Stimulated activated CD4-positive, alpha-beta T cell treated with anti-CD3 and anti-CD28 coated beads, Interleukin-4, amount 100 ng/mL, for 4 hours (primary cell): ENCODE measurements at regions not wholly inside any gene's neighbourhood (a gene's known extent, or its start where the extent isn't known, plus 50 kb on each side); places are given as distances from the start of the nearest gene placed in this dataset.
"Not testable (repeated sequence)": the region's sequence is repeated elsewhere in the genome, so short reads cannot be mapped to it uniquely, and the experiment has no call there.

Source experiments
- DNase-seq, 2 experiments: peaks; one replicate each; pipeline ENCODE4 v3.0.0-alpha.2; 2020

GRCh38 chrX:39688576-39689375 is 409.0 kb downstream of the BCOR start:
- DNase-seq = peak; percentile 2 to 26

GRCh38 chrX:39689376-39690104 is 408.2 kb downstream of the BCOR start:
- DNase-seq = no peak

- DNase-seq = no peak
These were observed 407.0 kb downstream of the BCOR start for GRCh38 chrX:39690541-39691415.

GRCh38 chrX:39691724-39692123 is 406.0 kb downstream of the BCOR start:
- DNase-seq = no peak

GRCh38 chrX:39692796-39693195 is 405.0 kb downstream of the BCOR start:
- DNase-seq = no peak

GRCh38 chrX:39693298-39693697 is 404.5 kb downstream of the BCOR start:
- no peak for DNase-seq

- DNase-seq = not testable (repeated sequence)
These were observed 395.1 kb downstream of the BCOR start for GRCh38 chrX:39702636-39703035.

GRCh38 chrX:39703307-39703706 is 394.5 kb downstream of the BCOR start:
- DNase-seq = no peak

GRCh38 chrX:39704590-39704989 is 393.2 kb downstream of the BCOR start:
- no peak for DNase-seq

GRCh38 chrX:39705290-39705689 is 392.5 kb downstream of the BCOR start:
- DNase-seq = no peak

GRCh38 chrX:39709364-39709763 is 388.4 kb downstream of the BCOR start:
- no peak for DNase-seq

GRCh38 chrX:39709812-39710211 is 387.9 kb downstream of the BCOR start:
- DNase-seq = no peak

GRCh38 chrX:39710776-39711175 is 387.0 kb downstream of the BCOR start:
- no peak for DNase-seq

GRCh38 chrX:39714471-39714870 is 383.3 kb downstream of the BCOR start:
- DNase-seq = no peak

- DNase-seq = no peak
These were observed 381.4 kb downstream of the BCOR start for GRCh38 chrX:39716401-39716800.

GRCh38 chrX:39716802-39717540 is 380.8 kb downstream of the BCOR start:
- DNase-seq = no peak

GRCh38 chrX:39718981-39719380 is 378.8 kb downstream of the BCOR start:
- DNase-seq = no peak

- DNase-seq = no peak
These were observed 376.8 kb downstream of the BCOR start for GRCh38 chrX:39720945-39721344.

- DNase-seq = no peak
These were observed 376.0 kb downstream of the BCOR start for GRCh38 chrX:39721566-39722279.

- DNase-seq = no peak
These were observed 373.2 kb downstream of the BCOR start for GRCh38 chrX:39724544-39724943.

GRCh38 chrX:39725114-39725513 is 372.6 kb downstream of the BCOR start:
- DNase-seq = no peak
